GM19372 (cell line): ENCODE measurements at regions not wholly inside any gene's neighbourhood (a gene's known extent, or its start where the extent isn't known, plus 50 kb on each side); places are given as distances from the start of the nearest gene placed in this dataset.

ENCODE experiments used
- ATAC-seq: cut with Tn5 transposase; IDR thresholded peaks from one replicate; pipeline ENCODE4 v1.9.1; 2021; ENCODE audit warnings: mild to moderate bottlenecking, low read depth, moderate library complexity; ENCODE audit not compliant: unreplicated experiment

- ATAC-seq, result no peak
Observed at GRCh38 chr17:55585629-55586028, 74.4 kb upstream of the SMIM36 start.

- ATAC-seq, result no peak
Observed at GRCh38 chr17:55584861-55585260, 73.6 kb upstream of the SMIM36 start.

- no peak for ATAC-seq
Observed at GRCh38 chr17:55584055-55584685, 72.9 kb upstream of the SMIM36 start.

GRCh38 chr17:55582897-55583296, 71.6 kb upstream of the SMIM36 start:
- no peak for ATAC-seq

- peak; percentile 51 for ATAC-seq
Observed at GRCh38 chr17:55580596-55581133, 69.4 kb upstream of the SMIM36 start.

GRCh38 chr17:55577687-55578086, 66.4 kb upstream of the SMIM36 start:
- no peak for ATAC-seq

GRCh38 chr17:55576996-55577586, 65.8 kb upstream of the SMIM36 start:
- peak; percentile 50 for ATAC-seq

GRCh38 chr17:55576237-55576995, 65.2 kb upstream of the SMIM36 start:
- peak; percentile 39 for ATAC-seq

- no peak for ATAC-seq
Observed at GRCh38 chr17:55575058-55575636, 63.9 kb upstream of the SMIM36 start.

- no peak for ATAC-seq
Observed at GRCh38 chr17:55572599-55572998, 61.3 kb upstream of the SMIM36 start.

- ATAC-seq, result no peak
Observed at GRCh38 chr17:55572139-55572538, 60.9 kb upstream of the SMIM36 start.

- no peak for ATAC-seq
Observed at GRCh38 chr17:55571095-55571494, 59.8 kb upstream of the SMIM36 start.

GRCh38 chr17:55570391-55570790, 59.1 kb upstream of the SMIM36 start:
- no peak for ATAC-seq

GRCh38 chr17:55567240-55568214, 56.3 kb upstream of the SMIM36 start:
- ATAC-seq, result no peak

- ATAC-seq, result no peak
Observed at GRCh38 chr17:55564081-55564480, 52.8 kb upstream of the SMIM36 start.

GRCh38 chr17:55563363-55563762, 52.1 kb upstream of the SMIM36 start:
- no peak for ATAC-seq

GRCh38 chr17:55561973-55562495, 50.8 kb upstream of the SMIM36 start:
- ATAC-seq, result no peak

- no peak for ATAC-seq
Observed at GRCh38 chr17:55561316-55561972, 50.2 kb upstream of the SMIM36 start.
